Testis (tissue), 2 donors: ENCODE measurements at regions not wholly inside any gene's neighbourhood (a gene's known extent, or its start where the extent isn't known, plus 50 kb on each side); places are given as distances from the start of the nearest gene placed in this dataset.
"Not testable (repeated sequence)": the region's sequence is repeated elsewhere in the genome, so short reads cannot be mapped to it uniquely, and the experiment has no call there.

Experiments
- DNase-seq: peaks from one replicate; pipeline ENCODE4 v3.0.0-alpha.2; 2019
- H3K27ac ChIP-seq, 2 donors: fragments of 200-600 bp; sonication (generic); one replicate each; pipeline ENCODE4 v1.5.1; 2019
- H3K27me3 ChIP-seq: fragments of 200-600 bp; sonication (generic); one replicate; pipeline ENCODE4 v1.5.1; 2019
- H3K36me3 ChIP-seq: fragments of 200-600 bp; sonication (generic); one replicate; pipeline ENCODE4 v1.5.1; 2017; ENCODE audit warnings: low read depth; ENCODE audit errors: missing control alignments
- H3K4me1 ChIP-seq: fragments of 200-600 bp; sonication (generic); one replicate; pipeline ENCODE4 v1.5.1; 2019
- H3K4me3 ChIP-seq, 2 donors: fragments of 200-600 bp; sonication (generic); one replicate each; pipeline ENCODE4 v1.5.1; 2017 to 2019
- H3K9me3 ChIP-seq: fragments of 200-600 bp; sonication (generic); one replicate; pipeline ENCODE4 v1.5.1; 2017
- CTCF ChIP-seq, 3 experiments: fragments of 450-650 bp in 2 of 3; fragments of 200-600 bp in 1 of 3; sonication (generic) in 1 of 3; IDR thresholded peaks; one replicate each; pipeline ENCODE4 v1.5.1; 2016 to 2019; ENCODE audit warnings: antibody characterized with exemption in 3 of 3, mild to moderate bottlenecking in 2 of 3, moderate library complexity in 1 of 3
- POLR2A ChIP-seq: fragments of 450-650 bp; IDR thresholded peaks from one replicate; pipeline ENCODE4 v1.6.1; 2017; ENCODE audit warnings: antibody characterized with exemption, mild to moderate bottlenecking, moderate library complexity
- WGBS, 2 donors: methylation state at CpG; one replicate each; pipeline ENCODE4 v1.1.5; 2018; 5-methylcytosine and 5-hydroxymethylcytosine counted together
- intact Hi-C: fragments of 100-400 bp; cut with DNase I; formaldehyde crosslinking; loops from one replicate; pipeline ENCODE4 v1.15.1; 2023; ENCODE audit warnings: low total_unique reads

GRCh38 chr13:56424246-56424645 lies 716.5 kb upstream of the PRR20A start:
- Histone ChIP-seq H3K4me1 (no peaks in the 10 kb centered on the region), H3K4me3 (no peak overlapping the region), H3K27me3 (no peaks in the 10 kb centered on the region), H3K9me3 (no peaks in the 10 kb centered on the region), H3K36me3 (no peaks in the 10 kb centered on the region), H3K27ac (no peak overlapping the region)
- intact Hi-C loops = no loop called here
- DNase-seq = no peak
- TF ChIP-seq CTCF (IDR thresholded peaks at IDR 0.05) (no peak), POLR2A (no peak)
- 63 to 81% methylated on average over 3 of the region's 3 CpGs for WGBS, 2 donors

GRCh38 chr13:56457535-56458190 lies 683.1 kb upstream of the PRR20A start:
- no peaks in the 10 kb centered on the region for H3K4me1 ChIP-seq
- H3K36me3 ChIP-seq = no peaks in the 10 kb centered on the region
- no peak for DNase-seq
- TF ChIP-seq CTCF (IDR thresholded peaks at IDR 0.05) (no peak), POLR2A (no peak)
- H3K27me3 ChIP-seq = no peaks in the 10 kb centered on the region
- H3K4me3 ChIP-seq = no peak overlapping the region
- 79 to 81% methylated on average over 7 of the region's 7 CpGs for WGBS, 2 donors
- no peak overlapping the region for H3K27ac ChIP-seq
- intact Hi-C loops = no loop called here
- H3K9me3 ChIP-seq = no peaks in the 10 kb centered on the region

- no peak for TF ChIP-seq CTCF (IDR thresholded peaks at IDR 0.05)
- TF ChIP-seq POLR2A = no peak
- 86 to 96% methylated on average over 1 of the region's 1 CpG for WGBS, 2 donors
- no peaks in the 10 kb centered on the region for H3K36me3 ChIP-seq
- intact Hi-C loops = no loop called here
- no peak for DNase-seq
- no peaks in the 10 kb centered on the region for H3K27me3 ChIP-seq
- no peaks in the 10 kb centered on the region for H3K4me1 ChIP-seq
- no peak overlapping the region for H3K27ac ChIP-seq
- no peaks in the 10 kb centered on the region for H3K9me3 ChIP-seq
- H3K4me3 ChIP-seq = no peak overlapping the region
These were observed 681.4 kb upstream of the PRR20A start for GRCh38 chr13:56459286-56459685.

- TF ChIP-seq CTCF (IDR thresholded peaks at IDR 0.05) (no peak), POLR2A (no peak)
- H3K27me3 ChIP-seq = no peaks in the 10 kb centered on the region
- no peak overlapping the region for H3K27ac ChIP-seq
- H3K4me3 ChIP-seq = no peak overlapping the region
- no peak for DNase-seq
- intact Hi-C loops = no loop called here
- no peaks in the 10 kb centered on the region for H3K4me1 ChIP-seq
- WGBS, 2 donors = 51 to 79% methylated on average over 3 of the region's 3 CpGs
- no peaks in the 10 kb centered on the region for H3K9me3 ChIP-seq
- no peaks in the 10 kb centered on the region for H3K36me3 ChIP-seq
These were observed 639.0 kb upstream of the PRR20A start for GRCh38 chr13:56501750-56502149.

GRCh38 chr13:56510836-56511235 lies 629.9 kb upstream of the PRR20A start:
- H3K27ac ChIP-seq = no peak overlapping the region
- H3K27me3 ChIP-seq = no peaks in the 10 kb centered on the region
- no peak overlapping the region for H3K4me3 ChIP-seq
- TF ChIP-seq POLR2A = no peak
- no peak for TF ChIP-seq CTCF (IDR thresholded peaks at IDR 0.05)
- no peaks in the 10 kb centered on the region for H3K4me1 ChIP-seq
- 85 to 91% methylated on average over 2 of the region's 2 CpGs for WGBS, 2 donors
- DNase-seq = no peak
- H3K36me3 ChIP-seq = no peaks in the 10 kb centered on the region
- intact Hi-C loops = no loop called here
- H3K9me3 ChIP-seq = no peaks in the 10 kb centered on the region

- H3K27me3 ChIP-seq, H3K4me3 ChIP-seq, intact Hi-C loops, H3K27ac ChIP-seq, DNase-seq, H3K9me3 ChIP-seq, H3K4me1 ChIP-seq, H3K36me3 ChIP-seq: not testable (repeated sequence)
- WGBS, 2 donors = 88 to 94% methylated on average over 2 of the region's 2 CpGs
These were observed 628.4 kb upstream of the PRR20A start for GRCh38 chr13:56512336-56512735.
